WTC11 (cell line): ENCODE measurements at regions not wholly inside any gene's neighbourhood (a gene's known extent, or its start where the extent isn't known, plus 50 kb on each side); places are given as distances from the start of the nearest gene placed in this dataset.
"Not testable (repeated sequence)": the region's sequence is repeated elsewhere in the genome, so short reads cannot be mapped to it uniquely, and the experiment has no call there.

Experiments used
- ATAC-seq: fragments of 200-7000 bp; cut with Tn5 transposase; 2 replicates; pipeline ENCODE4 v1.10.0; 2021; ENCODE audit warnings: mild to moderate bottlenecking, moderate library complexity
- CTCF ChIA-PET: fragments of 300-600 bp; sonication (Branson Sonifier 250); formaldehyde crosslinking; loops from one replicate; lab custom pipeline; 2021; ENCODE audit warnings: antibody characterized with exemption; lab: Charles Lee
- POLR2A ChIA-PET: fragments of 350-600 bp; sonication (Branson Sonifier 250); formaldehyde crosslinking; loops from one replicate; lab custom pipeline; 2021; ENCODE audit warnings: antibody characterized with exemption; lab: Charles Lee
- DNase-seq: peaks from one replicate; pipeline ENCODE4 v3.0.0; 2021; ENCODE audit warnings: low spot score
- H3K27ac Mint-ChIP-seq: 2 replicates; pipeline ENCODE4 v1.8.0; 2021; ENCODE audit warnings: mixed read lengths
- H3K27me3 Mint-ChIP-seq: 2 replicates; pipeline ENCODE4 v1.8.0; 2021; ENCODE audit warnings: low read depth, mild to moderate bottlenecking, moderate library complexity, mixed read lengths
- H3K36me3 Mint-ChIP-seq: 2 replicates; pipeline ENCODE4 v1.8.0; 2021; ENCODE audit warnings: mixed read lengths
- H3K4me1 Mint-ChIP-seq: 2 replicates; pipeline ENCODE4 v1.8.0; 2022; ENCODE audit warnings: mixed read lengths
- H3K4me3 Mint-ChIP-seq: 2 replicates; pipeline ENCODE4 v1.8.0; 2021; ENCODE audit warnings: mild to moderate bottlenecking, moderate library complexity, mixed read lengths
- H3K9me3 Mint-ChIP-seq: 2 replicates; pipeline ENCODE4 v1.8.0; 2021; ENCODE audit warnings: mixed read lengths
- ATF3 ChIP-seq: sonication (generic); formaldehyde crosslinking; conservative IDR thresholded peaks from 2 replicates; pipeline ENCODE4 v1.8.1; 2022; ENCODE audit warnings: mild to moderate bottlenecking, missing genetic modification reagents
- ATF6 ChIP-seq: sonication (generic); formaldehyde crosslinking; IDR thresholded peaks from 2 replicates; pipeline ENCODE4 v1.8.1; 2023; ENCODE audit warnings: mild to moderate bottlenecking, missing genetic modification reagents
- ELF4 ChIP-seq: sonication (generic); formaldehyde crosslinking; IDR thresholded peaks from 2 replicates; pipeline ENCODE4 v1.8.1; 2022; ENCODE audit warnings: low read depth, mild to moderate bottlenecking, moderate library complexity, missing genetic modification reagents
- ESRRA ChIP-seq: sonication (generic); formaldehyde crosslinking; IDR thresholded peaks from 2 replicates; pipeline ENCODE4 v1.8.1; 2022; ENCODE audit warnings: mild to moderate bottlenecking, missing genetic modification reagents, borderline replicate concordance
- GABPB1 ChIP-seq: sonication (generic); formaldehyde crosslinking; IDR thresholded peaks from 2 replicates; pipeline ENCODE4 v1.8.1; 2023; ENCODE audit warnings: mild to moderate bottlenecking, missing genetic modification reagents
- JAZF1 ChIP-seq: fragments of 250-450 bp; sonication (Bioruptor Pico); IDR thresholded peaks from 2 replicates; pipeline ENCODE4 v1.9.0; 2021; ENCODE audit warnings: moderate library complexity, mild to moderate bottlenecking, inconsistent platforms
- NFYB ChIP-seq: sonication (generic); formaldehyde crosslinking; conservative IDR thresholded peaks from 2 replicates; pipeline ENCODE4 v1.8.0; 2022; ENCODE audit warnings: low read depth, missing genetic modification reagents
- RORB ChIP-seq: fragments of 250-450 bp; sonication (Bioruptor Pico); IDR thresholded peaks from 2 replicates; pipeline ENCODE4 v1.9.0; 2021; ENCODE audit warnings: mild to moderate bottlenecking
- SMAD4 ChIP-seq: sonication (generic); formaldehyde crosslinking; IDR thresholded peaks from 2 replicates; pipeline ENCODE4 v1.8.0; 2022; ENCODE audit warnings: mild to moderate bottlenecking, missing genetic modification reagents
- TCF7 ChIP-seq: sonication (generic); formaldehyde crosslinking; IDR thresholded peaks from 2 replicates; pipeline ENCODE4 v1.8.0; 2022; ENCODE audit warnings: mild to moderate bottlenecking, low read depth, missing genetic modification reagents, moderate library complexity
- TEAD1 ChIP-seq: sonication (generic); formaldehyde crosslinking; IDR thresholded peaks from 2 replicates; pipeline ENCODE4 v1.8.0; 2022; ENCODE audit warnings: mild to moderate bottlenecking, missing genetic modification reagents
- TP53 ChIP-seq: sonication (generic); formaldehyde crosslinking; IDR thresholded peaks from 2 replicates; pipeline ENCODE4 v1.8.1; 2023; ENCODE audit warnings: mild to moderate bottlenecking, missing genetic modification reagents
- ZBTB21 ChIP-seq: sonication (generic); formaldehyde crosslinking; IDR thresholded peaks from 2 replicates; pipeline ENCODE4 v1.8.1; 2023; ENCODE audit warnings: mild to moderate bottlenecking, missing genetic modification reagents, borderline replicate concordance
- ZMAT4 ChIP-seq: fragments of 250-450 bp; sonication (Bioruptor Pico); IDR thresholded peaks from 2 replicates; pipeline ENCODE4 v1.9.0; 2021; ENCODE audit warnings: mild to moderate bottlenecking
- ZNF232 ChIP-seq: sonication (generic); formaldehyde crosslinking; IDR thresholded peaks from 2 replicates; pipeline ENCODE4 v1.8.0; 2022; ENCODE audit warnings: mild to moderate bottlenecking, missing genetic modification reagents
- ZNF396 ChIP-seq: fragments of 250-450 bp; sonication (Bioruptor Pico); IDR thresholded peaks from 2 replicates; pipeline ENCODE4 v1.8.0; 2021; ENCODE audit warnings: mild to moderate bottlenecking, moderate library complexity, borderline replicate concordance
- ZNF671 ChIP-seq: fragments of 250-450 bp; sonication (Bioruptor Pico); IDR thresholded peaks from 2 replicates; pipeline ENCODE4 v1.8.0; 2021; ENCODE audit warnings: mild to moderate bottlenecking
- TF ChIP-seq, protein P1 (sequence below): fragments of 250-450 bp; sonication (Bioruptor Pico); IDR thresholded peaks from 2 replicates; pipeline ENCODE4 v1.9.0; 2021; ENCODE audit warnings: mild to moderate bottlenecking
- TF ChIP-seq, protein P2 (sequence below): sonication (generic); formaldehyde crosslinking; IDR thresholded peaks from 2 replicates; pipeline ENCODE4 v1.8.1; 2023; ENCODE audit warnings: mild to moderate bottlenecking, missing genetic modification reagents

- Mint-ChIP-seq H3K4me1 (no peaks in the 10 kb centered on the region), H3K36me3 (no peaks in the 10 kb centered on the region), H3K27me3 (no peaks in the 10 kb centered on the region), H3K27ac (no peak overlapping the region), H3K9me3 (peaks cover 18% of the 10 kb centered on the region; the same call in 1 of the 2 replicates), H3K4me3 (no peak overlapping the region)
- DNase-seq, result no peak
- ChIA-PET POLR2A (no interaction called here), CTCF (no interaction called here)
- ATAC-seq, result no peak
- TF ChIP-seq ELF4 (CRISPR knock-in tag), result no peak
- no peak for TF ChIP-seq SMAD4 (CRISPR knock-in tag)
These were observed 216.9 kb upstream of the ADRA1D start for GRCh38 chr20:4465855-4466545.

GRCh38 chr20:4465212-4465611 is 216.1 kb upstream of the ADRA1D start:
- Mint-ChIP-seq H3K9me3 (peaks cover 18% of the 10 kb centered on the region; the same call in 1 of the 2 replicates), H3K36me3 (no peaks in the 10 kb centered on the region), H3K27me3 (no peaks in the 10 kb centered on the region), H3K4me1 (no peaks in the 10 kb centered on the region), H3K4me3 (no peak overlapping the region), H3K27ac (no peak overlapping the region)
- POLR2A ChIA-PET, result no interaction called here
- CTCF ChIA-PET, result no interaction called here
- DNase-seq (no peak), ATAC-seq (no peak)
- TF ChIP-seq ATF3 (CRISPR knock-in tag) (no peak), ATF6 (no peak), ZMAT4 (CRISPR knock-in tag) (no peak), ZNF232 (CRISPR knock-in tag) (no peak), RORB (no peak), JAZF1 (CRISPR knock-in tag) (no peak), GABPB1 (no peak), ZBTB21 (CRISPR knock-in tag) (no peak), ZNF396 (CRISPR knock-in tag) (no peak), ESRRA (CRISPR knock-in tag) (no peak), TCF7 (CRISPR knock-in tag) (no peak), TP53 (CRISPR knock-in tag) (no peak), ZNF671 (CRISPR knock-in tag) (no peak), ELF4 (CRISPR knock-in tag) (no peak), NFYB (no peak), TEAD1 (CRISPR knock-in tag) (no peak)
- TF ChIP-seq, protein P1, sequence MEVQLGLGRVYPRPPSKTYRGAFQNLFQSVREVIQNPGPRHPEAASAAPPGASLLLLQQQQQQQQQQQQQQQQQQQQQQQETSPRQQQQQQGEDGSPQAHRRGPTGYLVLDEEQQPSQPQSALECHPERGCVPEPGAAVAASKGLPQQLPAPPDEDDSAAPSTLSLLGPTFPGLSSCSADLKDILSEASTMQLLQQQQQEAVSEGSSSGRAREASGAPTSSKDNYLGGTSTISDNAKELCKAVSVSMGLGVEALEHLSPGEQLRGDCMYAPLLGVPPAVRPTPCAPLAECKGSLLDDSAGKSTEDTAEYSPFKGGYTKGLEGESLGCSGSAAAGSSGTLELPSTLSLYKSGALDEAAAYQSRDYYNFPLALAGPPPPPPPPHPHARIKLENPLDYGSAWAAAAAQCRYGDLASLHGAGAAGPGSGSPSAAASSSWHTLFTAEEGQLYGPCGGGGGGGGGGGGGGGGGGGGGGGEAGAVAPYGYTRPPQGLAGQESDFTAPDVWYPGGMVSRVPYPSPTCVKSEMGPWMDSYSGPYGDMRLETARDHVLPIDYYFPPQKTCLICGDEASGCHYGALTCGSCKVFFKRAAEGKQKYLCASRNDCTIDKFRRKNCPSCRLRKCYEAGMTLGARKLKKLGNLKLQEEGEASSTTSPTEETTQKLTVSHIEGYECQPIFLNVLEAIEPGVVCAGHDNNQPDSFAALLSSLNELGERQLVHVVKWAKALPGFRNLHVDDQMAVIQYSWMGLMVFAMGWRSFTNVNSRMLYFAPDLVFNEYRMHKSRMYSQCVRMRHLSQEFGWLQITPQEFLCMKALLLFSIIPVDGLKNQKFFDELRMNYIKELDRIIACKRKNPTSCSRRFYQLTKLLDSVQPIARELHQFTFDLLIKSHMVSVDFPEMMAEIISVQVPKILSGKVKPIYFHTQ (CRISPR knock-in tag), result no peak
- TF ChIP-seq, protein P2, sequence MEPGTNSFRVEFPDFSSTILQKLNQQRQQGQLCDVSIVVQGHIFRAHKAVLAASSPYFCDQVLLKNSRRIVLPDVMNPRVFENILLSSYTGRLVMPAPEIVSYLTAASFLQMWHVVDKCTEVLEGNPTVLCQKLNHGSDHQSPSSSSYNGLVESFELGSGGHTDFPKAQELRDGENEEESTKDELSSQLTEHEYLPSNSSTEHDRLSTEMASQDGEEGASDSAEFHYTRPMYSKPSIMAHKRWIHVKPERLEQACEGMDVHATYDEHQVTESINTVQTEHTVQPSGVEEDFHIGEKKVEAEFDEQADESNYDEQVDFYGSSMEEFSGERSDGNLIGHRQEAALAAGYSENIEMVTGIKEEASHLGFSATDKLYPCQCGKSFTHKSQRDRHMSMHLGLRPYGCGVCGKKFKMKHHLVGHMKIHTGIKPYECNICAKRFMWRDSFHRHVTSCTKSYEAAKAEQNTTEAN (CRISPR knock-in tag), result no peak

DNA sequence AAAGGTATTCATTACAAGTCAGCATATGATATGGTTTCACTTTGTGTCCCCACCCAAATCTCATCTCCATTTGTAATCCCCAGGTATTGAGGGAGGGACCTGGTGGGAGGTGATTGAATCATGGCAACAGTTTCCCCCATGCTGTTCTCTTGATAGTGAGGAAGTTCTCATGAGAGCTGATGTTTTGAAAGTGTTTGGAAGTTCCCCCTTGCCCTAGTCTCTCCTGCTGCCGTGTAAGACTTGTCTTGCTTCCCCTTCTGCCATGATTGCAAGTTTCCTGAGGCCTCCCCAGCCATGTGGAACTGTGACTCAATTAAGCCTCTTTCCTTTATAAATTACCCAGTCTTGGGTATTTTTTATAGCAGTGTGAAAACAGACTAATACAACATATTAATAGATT is 213.7 kb upstream of the ADRA1D start:
- H3K4me3 Mint-ChIP-seq, CTCF ChIA-PET, H3K27ac Mint-ChIP-seq, H3K27me3 Mint-ChIP-seq, H3K36me3 Mint-ChIP-seq, POLR2A ChIA-PET, DNase-seq, ATAC-seq: not testable (repeated sequence)
- Mint-ChIP-seq H3K4me1 (peaks cover 17% of the 10 kb centered on the region), H3K9me3 (peaks cover 19% of the 10 kb centered on the region)
